Mucosa of descending colon (tissue), 3 donors: ENCODE measurements at regions not wholly inside any gene's neighbourhood (a gene's known extent, or its start where the extent isn't known, plus 50 kb on each side); places are given as distances from the start of the nearest gene placed in this dataset.

Source experiments
- ATAC-seq: fragments of 200-7000 bp; cut with Tn5 transposase; one replicate; pipeline ENCODE4 v1.9.1; 2020; ENCODE audit warnings: mild to moderate bottlenecking, moderate library complexity
- DNase-seq, 3 donors: peaks; one replicate each; pipeline ENCODE4 v3.0.0-alpha.2; 2020
- H3K36me3 ChIP-seq: fragments of 200-600 bp; one replicate; pipeline ENCODE4 v1.8.0; 2021; ENCODE audit warnings: low read depth, mild to moderate bottlenecking
- H3K4me1 ChIP-seq: fragments of 200-600 bp; one replicate; pipeline ENCODE4 v1.8.0; 2021; ENCODE audit warnings: low read depth, mild to moderate bottlenecking
- H3K4me3 ChIP-seq: fragments of 200-600 bp; one replicate; pipeline ENCODE4 v1.8.0; 2021; ENCODE audit warnings: mild to moderate bottlenecking
- H3K9me3 ChIP-seq: fragments of 200-600 bp; one replicate; pipeline ENCODE4 v1.8.0; 2021; ENCODE audit warnings: mild to moderate bottlenecking
- CTCF ChIP-seq: fragments of 200-600 bp; IDR thresholded peaks from one replicate; pipeline ENCODE4 v1.8.0; 2022; ENCODE audit warnings: antibody characterized with exemption, mild to moderate bottlenecking
- intact Hi-C, 2 donors: fragments of 100-400 bp; cut with DNase I in 1 of 2; cut with micrococcal nuclease in 1 of 2; formaldehyde crosslinking; loops; one replicate each; pipeline versions ENCODE4 v1.11.0 to v1.11.1; 2022; cut with DNase I, micrococcal nuclease
- donor health status: DM: no; HTN: no; CAD: no; lungs with moderate emphysema.
- donor health status: DM: no; HTN: no; CAD: no.
- donor health status: DM: no; HTN: yes; CAD: no.

GRCh38 chr13:73865027-73865426, 269.2 kb downstream of the KLF12 start:
- intact Hi-C loops: no loop called here
- no peaks in the 10 kb centered on the region for H3K9me3 ChIP-seq
- no peaks in the 10 kb centered on the region for H3K4me1 ChIP-seq
- no peak for TF ChIP-seq CTCF
- H3K36me3 ChIP-seq: no peaks in the 10 kb centered on the region
- H3K4me3 ChIP-seq: no peak overlapping the region
- DNase-seq: no peak
- no peak for ATAC-seq

GRCh38 chr13:73861136-73861535, 273.1 kb downstream of the KLF12 start:
- ATAC-seq (no peak), DNase-seq (no peak)
- no peaks in the 10 kb centered on the region for H3K4me1 ChIP-seq
- H3K4me3 ChIP-seq: no peak overlapping the region
- intact Hi-C loops: no loop called here
- TF ChIP-seq CTCF: no peak
- no peaks in the 10 kb centered on the region for H3K9me3 ChIP-seq
- no peaks in the 10 kb centered on the region for H3K36me3 ChIP-seq

- intact Hi-C loops: no loop called here
- DNase-seq (no peak), ATAC-seq (no peak)
- Histone ChIP-seq H3K4me1 (no peaks in the 10 kb centered on the region), H3K4me3 (no peak overlapping the region), H3K36me3 (no peaks in the 10 kb centered on the region), H3K9me3 (no peaks in the 10 kb centered on the region)
- TF ChIP-seq CTCF: no peak
Observed at GRCh38 chr13:73860501-73860900, 273.7 kb downstream of the KLF12 start.

GRCh38 chr13:73859841-73860240, 274.4 kb downstream of the KLF12 start:
- Histone ChIP-seq H3K4me3 (no peak overlapping the region), H3K9me3 (no peaks in the 10 kb centered on the region), H3K36me3 (no peaks in the 10 kb centered on the region), H3K4me1 (no peaks in the 10 kb centered on the region)
- no peak for TF ChIP-seq CTCF
- DNase-seq (no peak), ATAC-seq (peak; percentile 44)
- intact Hi-C loops: no loop called here

- Histone ChIP-seq H3K9me3 (no peaks in the 10 kb centered on the region), H3K4me3 (no peak overlapping the region), H3K36me3 (no peaks in the 10 kb centered on the region), H3K4me1 (no peaks in the 10 kb centered on the region)
- no peak for TF ChIP-seq CTCF
- intact Hi-C loops: no loop called here
- DNase-seq: no peak
- ATAC-seq: no peak
Observed at GRCh38 chr13:73857106-73857505, 277.1 kb downstream of the KLF12 start.

GRCh38 chr13:73851104-73851503, 283.1 kb downstream of the KLF12 start:
- no peaks in the 10 kb centered on the region for H3K9me3 ChIP-seq
- no peak overlapping the region for H3K4me3 ChIP-seq
- H3K4me1 ChIP-seq: no peaks in the 10 kb centered on the region
- ATAC-seq: no peak
- intact Hi-C loops: no loop called here
- H3K36me3 ChIP-seq: no peaks in the 10 kb centered on the region
- no peak for DNase-seq
- TF ChIP-seq CTCF: no peak
